BE2C (cell line): ENCODE measurements at regions not wholly inside any gene's neighbourhood (a gene's known extent, or its start where the extent isn't known, plus 50 kb on each side); places are given as distances from the start of the nearest gene placed in this dataset.

Experiments used
- DNase-seq: peaks from one replicate; pipeline ENCODE4 v3.0.0-alpha.2; 2020
- H3K27me3 ChIP-seq: fragments of 250-450 bp; sonication (Bioruptor Pico); 2 replicates; pipeline ENCODE4 v1.5.1; 2020; ENCODE audit warnings: mild to moderate bottlenecking
- H3K36me3 ChIP-seq: fragments of 250-450 bp; sonication (Bioruptor Pico); 2 replicates; pipeline ENCODE4 v1.5.1; 2020; ENCODE audit warnings: mild to moderate bottlenecking
- H3K4me1 ChIP-seq: fragments of 250-450 bp; sonication (Bioruptor Pico); 2 replicates; pipeline ENCODE4 v1.5.1; 2020
- H3K4me3 ChIP-seq: 2 replicates; pipeline ENCODE4 v1.5.1; 2011; ENCODE audit warnings: low read depth, low read length
- H3K9me3 ChIP-seq: fragments of 250-450 bp; sonication (Bioruptor Pico); 2 replicates; pipeline ENCODE4 v1.5.1; 2020
- TF ChIP-seq, protein P1 (sequence below): IDR thresholded peaks from 2 replicates; pipeline ENCODE4 v1.5.1; 2012; ENCODE audit warnings: mild to moderate bottlenecking, low read depth, low read length

DNA sequence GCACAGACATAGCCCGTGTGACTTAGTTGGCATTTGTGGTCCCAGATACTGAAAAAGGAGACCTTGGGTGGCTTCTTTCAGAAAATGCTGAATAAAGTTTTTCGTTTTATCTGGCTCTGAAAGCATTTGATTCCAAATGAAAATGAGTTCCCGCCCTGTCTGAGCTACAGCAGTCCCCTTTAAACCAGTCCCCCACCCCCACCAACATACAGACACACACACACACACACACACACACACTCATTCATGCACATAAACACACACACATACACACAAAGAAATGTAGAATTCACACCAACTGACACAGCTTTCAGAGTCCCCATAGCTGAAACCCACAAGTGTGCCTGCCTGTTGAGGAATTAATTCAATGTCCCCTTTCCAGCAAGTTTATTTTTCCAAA, 97.0 kb upstream of the SMARCA2 start:
- no peak overlapping the region for H3K4me3 ChIP-seq
- no peak for DNase-seq
- no peaks in the 10 kb centered on the region for H3K4me1 ChIP-seq
- no peaks in the 10 kb centered on the region for H3K9me3 ChIP-seq
- H3K36me3 ChIP-seq = no peaks in the 10 kb centered on the region
- TF ChIP-seq, protein P1, sequence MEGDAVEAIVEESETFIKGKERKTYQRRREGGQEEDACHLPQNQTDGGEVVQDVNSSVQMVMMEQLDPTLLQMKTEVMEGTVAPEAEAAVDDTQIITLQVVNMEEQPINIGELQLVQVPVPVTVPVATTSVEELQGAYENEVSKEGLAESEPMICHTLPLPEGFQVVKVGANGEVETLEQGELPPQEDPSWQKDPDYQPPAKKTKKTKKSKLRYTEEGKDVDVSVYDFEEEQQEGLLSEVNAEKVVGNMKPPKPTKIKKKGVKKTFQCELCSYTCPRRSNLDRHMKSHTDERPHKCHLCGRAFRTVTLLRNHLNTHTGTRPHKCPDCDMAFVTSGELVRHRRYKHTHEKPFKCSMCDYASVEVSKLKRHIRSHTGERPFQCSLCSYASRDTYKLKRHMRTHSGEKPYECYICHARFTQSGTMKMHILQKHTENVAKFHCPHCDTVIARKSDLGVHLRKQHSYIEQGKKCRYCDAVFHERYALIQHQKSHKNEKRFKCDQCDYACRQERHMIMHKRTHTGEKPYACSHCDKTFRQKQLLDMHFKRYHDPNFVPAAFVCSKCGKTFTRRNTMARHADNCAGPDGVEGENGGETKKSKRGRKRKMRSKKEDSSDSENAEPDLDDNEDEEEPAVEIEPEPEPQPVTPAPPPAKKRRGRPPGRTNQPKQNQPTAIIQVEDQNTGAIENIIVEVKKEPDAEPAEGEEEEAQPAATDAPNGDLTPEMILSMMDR = no peak
- no peaks in the 10 kb centered on the region for H3K27me3 ChIP-seq

DNA sequence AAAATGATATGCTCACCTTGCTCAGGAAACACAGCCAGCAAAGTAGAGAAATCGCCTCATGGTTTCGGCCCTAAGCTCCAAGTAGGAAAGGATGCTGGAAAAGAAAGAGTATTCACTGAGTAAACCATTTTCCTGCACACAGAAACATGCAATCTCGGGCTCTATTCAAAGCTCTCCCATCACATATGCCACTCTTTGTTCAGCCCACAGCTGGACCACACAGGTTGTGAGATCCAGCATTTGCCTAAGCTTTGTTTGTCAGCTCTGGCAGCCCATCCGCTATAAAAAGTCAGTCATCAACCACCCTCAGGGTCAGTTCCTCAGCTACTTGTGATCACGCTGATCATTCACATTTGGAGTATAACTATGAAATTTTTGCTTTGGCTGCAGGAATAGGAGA, 96.5 kb upstream of the SMARCA2 start:
- Histone ChIP-seq H3K4me1 (no peaks in the 10 kb centered on the region), H3K4me3 (no peak overlapping the region), H3K36me3 (no peaks in the 10 kb centered on the region), H3K9me3 (no peaks in the 10 kb centered on the region), H3K27me3 (no peaks in the 10 kb centered on the region)
- DNase-seq = no peak
- TF ChIP-seq, protein P1 = no peak

DNA sequence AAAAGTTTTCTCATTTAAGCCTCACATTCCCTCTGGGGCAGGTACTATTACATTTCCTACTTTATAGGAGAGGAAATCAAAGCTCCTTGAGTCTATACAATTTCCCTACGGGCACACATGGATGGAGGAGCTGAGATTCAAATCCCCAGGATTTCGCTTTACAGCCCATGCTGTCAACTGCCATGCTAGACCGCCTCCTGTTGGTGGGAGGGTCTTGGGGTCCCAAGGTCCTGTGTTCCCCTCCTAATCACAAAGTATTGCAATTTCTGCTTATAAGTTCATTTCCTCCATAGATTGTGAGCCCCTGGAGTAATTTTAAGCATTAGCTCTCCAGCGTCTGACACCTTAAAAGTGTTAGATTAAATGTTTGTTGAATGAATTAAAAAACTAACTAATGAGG, 95.9 kb upstream of the SMARCA2 start:
- TF ChIP-seq, protein P1 = no peak
- H3K27me3 ChIP-seq = no peaks in the 10 kb centered on the region

DNA sequence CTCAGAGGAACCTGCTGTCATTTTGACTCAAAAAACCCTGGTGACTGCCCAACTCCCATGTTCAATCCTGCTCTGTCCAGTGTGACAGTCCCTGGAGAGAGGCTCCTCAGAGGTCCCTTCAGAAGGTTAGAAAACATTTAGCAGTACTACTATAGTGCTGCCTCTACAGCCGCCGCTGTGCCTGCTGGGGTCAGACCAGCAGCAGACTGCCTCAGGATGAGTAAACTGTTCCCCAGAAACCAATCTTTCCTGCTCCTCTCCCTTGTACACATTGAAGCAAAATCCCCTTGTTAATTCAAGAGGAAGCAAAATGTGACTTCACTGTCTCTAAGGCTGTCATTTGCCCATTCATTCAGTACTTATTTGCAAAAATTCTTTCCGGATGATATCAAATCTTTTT, 94.8 kb upstream of the SMARCA2 start:
- TF ChIP-seq, protein P1 = no peak
- no peak for DNase-seq
- Histone ChIP-seq H3K4me1 (no peaks in the 10 kb centered on the region), H3K36me3 (no peaks in the 10 kb centered on the region), H3K27me3 (no peaks in the 10 kb centered on the region), H3K4me3 (no peak overlapping the region), H3K9me3 (no peaks in the 10 kb centered on the region)

More for the DNA sequence above, 95.9 kb upstream of the SMARCA2 start:
- DNase-seq = no peak
- Histone ChIP-seq H3K4me3 (no peak overlapping the region), H3K4me1 (no peaks in the 10 kb centered on the region), H3K9me3 (no peaks in the 10 kb centered on the region), H3K36me3 (no peaks in the 10 kb centered on the region)

DNA sequence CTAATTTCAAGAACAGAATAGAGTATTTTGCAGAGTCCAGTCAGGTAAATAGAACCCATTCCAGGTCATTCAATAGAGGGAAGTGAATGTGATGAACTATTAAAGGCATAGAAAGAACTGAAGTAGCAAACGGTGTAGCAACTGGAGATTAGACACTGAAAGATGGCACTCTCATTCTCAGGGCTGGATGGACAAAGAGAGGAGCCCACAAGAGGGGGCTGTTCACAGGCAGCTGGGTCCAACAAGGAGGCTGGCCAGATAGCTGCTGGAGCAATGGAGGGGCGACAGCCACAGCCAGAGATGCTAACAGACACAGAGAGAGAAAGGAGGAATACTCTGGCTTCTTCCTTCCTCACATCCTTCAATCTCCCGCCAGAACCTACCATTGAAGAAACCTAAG, 93.1 kb upstream of the SMARCA2 start:
- no peaks in the 10 kb centered on the region for H3K9me3 ChIP-seq
- DNase-seq = no peak
- H3K4me1 ChIP-seq = no peaks in the 10 kb centered on the region
- TF ChIP-seq, protein P1 = no peak
- no peak overlapping the region for H3K4me3 ChIP-seq
- no peaks in the 10 kb centered on the region for H3K36me3 ChIP-seq
- H3K27me3 ChIP-seq = no peaks in the 10 kb centered on the region

DNA sequence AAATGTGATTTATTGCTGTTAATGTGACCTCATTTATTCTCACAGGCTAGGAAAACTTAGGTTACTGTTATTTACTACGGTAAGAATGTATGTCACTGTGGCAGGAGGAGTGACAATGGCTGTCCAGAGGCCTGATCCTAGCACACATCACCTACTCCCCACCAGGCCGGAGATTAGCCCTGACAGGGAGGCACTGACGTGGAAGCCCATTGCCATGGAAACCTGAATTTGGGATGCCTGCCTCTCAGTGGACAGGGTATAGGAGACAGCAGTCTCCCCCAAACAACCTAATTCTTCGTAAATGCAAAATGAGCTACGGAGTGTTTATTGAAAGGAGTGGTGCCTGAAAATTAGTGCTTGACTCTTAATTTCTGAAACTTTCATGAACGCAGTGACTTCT, 87.6 kb upstream of the SMARCA2 start:
- DNase-seq = no peak
- Histone ChIP-seq H3K4me3 (no peak overlapping the region), H3K4me1 (no peaks in the 10 kb centered on the region), H3K9me3 (no peaks in the 10 kb centered on the region), H3K36me3 (no peaks in the 10 kb centered on the region), H3K27me3 (no peaks in the 10 kb centered on the region)
- TF ChIP-seq, protein P1 = no peak
